Lower leg skin (tissue), 3 donors: ENCODE measurements at regions not wholly inside any gene's neighbourhood (a gene's known extent, or its start where the extent isn't known, plus 50 kb on each side); places are given as distances from the start of the nearest gene placed in this dataset.

Experiments
- CTCF ChIP-seq, 3 donors: fragments of 450-650 bp; IDR thresholded peaks; one replicate each; pipeline ENCODE4 v1.5.1; 2016; ENCODE audit warnings: antibody characterized with exemption in 3 of 3, mild to moderate bottlenecking in 3 of 3, moderate library complexity in 2 of 3
- POLR2A ChIP-seq, 2 donors: fragments of 450-650 bp; IDR thresholded peaks; one replicate each; pipeline ENCODE4 v1.6.1; 2016 to 2017; ENCODE audit warnings: antibody characterized with exemption in 2 of 2, mild to moderate bottlenecking in 1 of 2, moderate library complexity in 1 of 2

DNA sequence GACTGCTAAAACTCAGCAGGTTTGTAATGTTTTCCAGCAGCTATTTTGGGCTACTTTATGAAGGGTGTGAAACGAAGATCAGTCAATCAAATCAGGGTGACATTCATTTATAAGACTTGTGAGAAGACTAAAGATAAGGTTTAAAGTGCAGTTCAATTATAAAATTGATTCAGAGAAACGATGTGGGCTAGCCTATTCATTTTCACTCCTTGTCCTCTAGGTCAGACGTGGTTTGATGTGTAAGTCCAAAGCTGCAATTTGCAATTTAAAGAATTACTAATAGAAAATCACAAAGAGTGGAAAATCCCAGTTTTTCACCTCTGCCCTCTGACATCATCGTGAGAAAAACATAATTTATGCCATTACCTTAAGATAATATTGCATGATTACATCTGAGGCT lies 243.5 kb upstream of the NOVA1 start:
- TF ChIP-seq CTCF (IDR thresholded peaks at IDR 0.05) = no peak
- TF ChIP-seq POLR2A (IDR thresholded peaks at IDR 0.05) = no peak
